Body of pancreas (tissue), 4 donors: ENCODE measurements at regions not wholly inside any gene's neighbourhood (a gene's known extent, or its start where the extent isn't known, plus 50 kb on each side); places are given as distances from the start of the nearest gene placed in this dataset.

ENCODE experiments used
- CTCF ChIP-seq, 7 experiments: fragments of 450-650 bp in 4 of 7; fragments of 200-600 bp in 3 of 7; sonication (generic) in 3 of 7; IDR thresholded peaks; one replicate each; pipeline ENCODE4 v1.5.1; 2016 to 2019; ENCODE audit warnings: antibody characterized with exemption in 7 of 7
- POLR2A ChIP-seq, 3 donors: fragments of 450-650 bp; IDR thresholded peaks; one replicate each; pipeline ENCODE4 v1.6.1; 2016; ENCODE audit warnings: antibody characterized with exemption in 3 of 3, mild to moderate bottlenecking in 2 of 3

DNA sequence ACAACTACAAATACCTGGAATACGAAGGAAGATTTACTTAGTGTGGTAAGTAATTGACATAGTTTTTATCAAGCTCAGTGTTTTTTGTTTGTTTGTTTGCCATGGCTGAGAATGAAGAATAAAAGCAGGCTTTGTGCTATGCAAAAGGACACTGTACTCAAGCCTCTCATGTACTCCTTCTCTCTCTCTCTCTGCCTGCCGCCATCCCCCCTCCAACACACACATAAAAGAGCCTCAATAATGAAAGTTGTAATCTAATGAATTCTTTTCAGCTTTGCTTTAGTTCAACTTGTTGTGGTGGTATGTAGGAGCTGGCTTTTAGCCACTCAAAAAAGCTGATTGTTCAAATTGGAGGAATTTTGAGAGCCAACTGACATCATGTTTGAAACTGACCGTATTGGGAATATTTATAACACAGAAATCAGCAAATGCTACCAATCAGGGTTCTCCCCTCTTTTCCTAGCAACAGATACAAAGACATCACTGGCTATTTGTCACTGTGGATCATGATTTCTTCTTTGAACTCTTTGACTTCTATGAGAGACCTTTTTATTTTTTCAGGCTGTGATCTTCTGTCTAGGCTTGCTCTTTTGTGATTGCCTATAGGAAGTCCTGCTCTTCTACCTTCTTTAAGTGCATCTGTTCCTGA lies 1148.8 kb downstream of the RAPGEF2 start:
- no peak for TF ChIP-seq POLR2A (IDR thresholded peaks at IDR 0.05)
- TF ChIP-seq CTCF (IDR thresholded peaks at IDR 0.05): no peak
